ENCODE measurements at regions not wholly inside any gene's neighbourhood (a gene's known extent, or its start where the extent isn't known, plus 50 kb on each side); places are given as distances from the start of the nearest gene placed in this dataset.

- TF ChIP-seq CTCF (IDR thresholded peaks at IDR 0.05; ENCODE audit: low read depth, low read length): no peak
- no peak overlapping the region for H3K4me3 ChIP-seq (ENCODE audit: low read depth, low read length)
These were observed 505.5 kb downstream of the ANKRD50 start for GRCh38 chr4:124206779-124207605.

- H3K4me3 ChIP-seq (ENCODE audit: low read depth, low read length): no peak overlapping the region
- no peak for TF ChIP-seq CTCF (IDR thresholded peaks at IDR 0.05; ENCODE audit: low read depth, low read length)
These were observed 503.3 kb downstream of the ANKRD50 start for GRCh38 chr4:124209211-124209610.

- no peak for TF ChIP-seq CTCF (IDR thresholded peaks at IDR 0.05; ENCODE audit: low read depth, low read length)
- H3K4me3 ChIP-seq (ENCODE audit: low read depth, low read length): no peak overlapping the region
These were observed 502.9 kb downstream of the ANKRD50 start for GRCh38 chr4:124209626-124210025.

GRCh38 chr4:124210746-124211145, 501.8 kb downstream of the ANKRD50 start:
- H3K4me3 ChIP-seq (ENCODE audit: low read depth, low read length): no peak overlapping the region
- no peak for TF ChIP-seq CTCF (IDR thresholded peaks at IDR 0.05; ENCODE audit: low read depth, low read length)

GRCh38 chr4:124212815-124213630, 499.5 kb downstream of the ANKRD50 start:
- no peak for TF ChIP-seq CTCF (IDR thresholded peaks at IDR 0.05; ENCODE audit: low read depth, low read length)
- H3K4me3 ChIP-seq (ENCODE audit: low read depth, low read length): no peak overlapping the region

GRCh38 chr4:124219389-124219788, 493.1 kb downstream of the ANKRD50 start:
- no peak overlapping the region for H3K4me3 ChIP-seq (ENCODE audit: low read depth, low read length)
- TF ChIP-seq CTCF (IDR thresholded peaks at IDR 0.05; ENCODE audit: low read depth, low read length): no peak

- no peak for TF ChIP-seq CTCF (IDR thresholded peaks at IDR 0.05; ENCODE audit: low read depth, low read length)
- H3K4me3 ChIP-seq (ENCODE audit: low read depth, low read length): no peak overlapping the region
These were observed 488.3 kb downstream of the ANKRD50 start for GRCh38 chr4:124224256-124224655.
